PC-9 (cell line): ENCODE measurements at regions not wholly inside any gene's neighbourhood (a gene's known extent, or its start where the extent isn't known, plus 50 kb on each side); places are given as distances from the start of the nearest gene placed in this dataset.

ENCODE experiments used
- BruUV-seq: library from RNA; stranded (reverse); fragments of 400-500 nt; replicated peaks from 2 replicates; lab custom pipeline; 2021; lab: Mats Ljungman, UMichigan
- CTCF ChIA-PET: fragments of 300-600 bp; sonication (Branson Sonifier 250); formaldehyde crosslinking; loops from one replicate; lab custom pipeline; 2022; ENCODE audit warnings: antibody characterized with exemption; lab: Charles Lee
- POLR2A ChIA-PET: fragments of 300-600 bp; sonication (Branson Sonifier 250); formaldehyde crosslinking; loops from one replicate; lab custom pipeline; 2022; ENCODE audit warnings: antibody characterized with exemption; ENCODE audit not compliant: unreplicated experiment; lab: Charles Lee
- DNase-seq, 2 experiments: peaks; one replicate each; pipeline versions ENCODE4 v3.0.0 to v3.0.0-alpha.2; 2015 to 2022; ENCODE audit warnings: mixed read lengths in 1 of 2
- H2AFZ ChIP-seq: fragments of 200-600 bp; sonication (generic); 2 replicates; pipeline ENCODE4 v1.8.1; 2017; ENCODE audit warnings: antibody characterized with exemption
- H3F3A ChIP-seq: fragments of 200-600 bp; sonication (generic); 2 replicates; pipeline ENCODE4 v1.8.1; 2017; ENCODE audit warnings: antibody characterized with exemption, mild to moderate bottlenecking, low read depth; ENCODE audit not compliant: insufficient read depth
- H3K27ac ChIP-seq: fragments of 200-600 bp; sonication (generic); 2 replicates; pipeline ENCODE4 v1.6.1; 2016; ENCODE audit warnings: mixed run types
- H3K27me3 ChIP-seq: fragments of 200-600 bp; sonication (generic); 2 replicates; pipeline ENCODE4 v1.6.1; 2016; ENCODE audit warnings: low read depth, mixed run types; ENCODE audit not compliant: insufficient read depth
- H3K36me3 ChIP-seq: fragments of 200-600 bp; sonication (generic); 2 replicates; pipeline ENCODE4 v1.6.1; 2016; ENCODE audit warnings: low read depth, mixed run types
- H3K4me1 ChIP-seq: fragments of 200-600 bp; sonication (generic); replicated peaks from 2 replicates; pipeline ENCODE4 v1.6.1; 2016; ENCODE audit warnings: mixed run types; ENCODE audit not compliant: insufficient read depth
- H3K4me2 ChIP-seq: fragments of 200-600 bp; sonication (generic); 2 replicates; pipeline ENCODE4 v1.6.1; 2017; ENCODE audit warnings: mixed run types
- H3K4me3 ChIP-seq: fragments of 200-600 bp; sonication (generic); 2 replicates; pipeline ENCODE4 v1.6.1; 2016; ENCODE audit warnings: mixed run types
- H3K79me2 ChIP-seq: fragments of 200-600 bp; sonication (generic); 2 replicates; pipeline ENCODE4 v1.6.1; 2017; ENCODE audit warnings: low read depth, mixed run types
- H3K9me2 ChIP-seq: fragments of 200-600 bp; sonication (generic); 2 replicates; pipeline ENCODE4 v1.8.1; 2017; ENCODE audit warnings: mild to moderate bottlenecking; ENCODE audit not compliant: insufficient read depth
- H3K9me3 ChIP-seq: fragments of 200-600 bp; sonication (generic); 2 replicates; pipeline ENCODE4 v1.8.1; 2016; ENCODE audit warnings: low read depth; ENCODE audit not compliant: insufficient read depth
- H4K20me1 ChIP-seq: fragments of 200-600 bp; sonication (generic); 2 replicates; pipeline ENCODE4 v1.8.1; 2017; ENCODE audit not compliant: insufficient read depth
- CTCF ChIP-seq: fragments of 200-600 bp; sonication (generic); conservative IDR thresholded peaks from 2 replicates; pipeline ENCODE4 v1.6.1; 2017; ENCODE audit warnings: mixed run types, antibody characterized with exemption, mild to moderate bottlenecking, moderate library complexity
- EZH2 ChIP-seq: fragments of 200-600 bp; sonication (generic); IDR thresholded peaks from 2 replicates; pipeline ENCODE4 v1.8.0; 2017; ENCODE audit warnings: antibody characterized with exemption, low read depth
- intact Hi-C: fragments of 100-400 bp; cut with micrococcal nuclease; formaldehyde crosslinking; loops from one replicate; pipeline ENCODE4 v1.10.0; 2022; ENCODE audit not compliant: unreplicated experiment

- H3K4me2 ChIP-seq: peak overlapping the region; percentile 24
- POLR2A ChIA-PET: no interaction called here
These were observed 95.9 kb upstream of the FNDC3B start for GRCh38 chr3:171943262-171944117.

GRCh38 chr3:171944118-171945016 is 95.0 kb upstream of the FNDC3B start:
- peaks cover 28% of the 10 kb centered on the region for H3K9me3 ChIP-seq
- TF ChIP-seq CTCF (no peak), EZH2 (no peak)
- no peaks in the 10 kb centered on the region for H3K9me2 ChIP-seq
- H2AFZ ChIP-seq: peak overlapping the region; percentile 10; the same call in 1 of the 2 replicates
- ChIA-PET CTCF (no interaction called here), POLR2A (no interaction called here)
- peak in 1 of 2 experiments; percentile 73 for DNase-seq
- H3K4me2 ChIP-seq: peak overlapping the region; percentile 24
- no peaks in the 10 kb centered on the region for H4K20me1 ChIP-seq
- BruUV-seq: no TSS peak
- H3K27me3 ChIP-seq: no peaks in the 10 kb centered on the region
- H3K79me2 ChIP-seq: no peaks in the 10 kb centered on the region
- no peaks in the 10 kb centered on the region for H3K36me3 ChIP-seq
- H3F3A ChIP-seq: peaks cover 19% of the 10 kb centered on the region
- peak overlapping the region; percentile 53 for H3K27ac ChIP-seq
- H3K4me3 ChIP-seq: no peak overlapping the region
- H3K4me1 ChIP-seq: peaks cover 21% of the 10 kb centered on the region
- intact Hi-C loops: no loop called here

More at GRCh38 chr3:171943262-171944117, 95.9 kb upstream of the FNDC3B start:
- CTCF ChIA-PET: no interaction called here
- TF ChIP-seq CTCF (no peak), EZH2 (no peak)
- H3K4me1 ChIP-seq: peaks cover 29% of the 10 kb centered on the region
- H3K4me3 ChIP-seq: no peak overlapping the region
- no peaks in the 10 kb centered on the region for H3K9me2 ChIP-seq
- no peaks in the 10 kb centered on the region for H3K36me3 ChIP-seq
- no peak overlapping the region for H2AFZ ChIP-seq
- peaks cover 21% of the 10 kb centered on the region for H3F3A ChIP-seq
- H3K9me3 ChIP-seq: peaks cover 28% of the 10 kb centered on the region
- intact Hi-C loops: no loop called here
- no TSS peak for BruUV-seq
- peak overlapping the region; percentile 53 for H3K27ac ChIP-seq
- H4K20me1 ChIP-seq: no peaks in the 10 kb centered on the region
- no peak for DNase-seq
- no peaks in the 10 kb centered on the region for H3K79me2 ChIP-seq
- H3K27me3 ChIP-seq: no peaks in the 10 kb centered on the region

- no peak for DNase-seq
- H3K9me2 ChIP-seq: no peaks in the 10 kb centered on the region
- TF ChIP-seq CTCF (no peak), EZH2 (no peak)
- H3F3A ChIP-seq: peaks cover 33% of the 10 kb centered on the region
- no peaks in the 10 kb centered on the region for H3K79me2 ChIP-seq
- H3K9me3 ChIP-seq: peaks cover 23% of the 10 kb centered on the region
- ChIA-PET CTCF (interaction anchor here (0.6 to 0.7 kb wide), 2 partner anchors 113 to 688 kb away, joined by 3 to 9 read pairs; no protein-coding TSS in a partner anchor), POLR2A (no interaction called here)
- no peak overlapping the region for H3K4me2 ChIP-seq
- no TSS peak for BruUV-seq
- no peaks in the 10 kb centered on the region for H3K36me3 ChIP-seq
- H4K20me1 ChIP-seq: no peaks in the 10 kb centered on the region
- peaks cover 58% of the 10 kb centered on the region for H3K4me1 ChIP-seq
- no peak overlapping the region for H3K27ac ChIP-seq
- H2AFZ ChIP-seq: no peak overlapping the region
- intact Hi-C loops: no loop called here
- H3K4me3 ChIP-seq: no peak overlapping the region
- no peaks in the 10 kb centered on the region for H3K27me3 ChIP-seq
These were observed 90.7 kb upstream of the FNDC3B start for GRCh38 chr3:171948674-171949073.
